Duodenal mucosa (tissue), 2 donors: ENCODE measurements at regions not wholly inside any gene's neighbourhood (a gene's known extent, or its start where the extent isn't known, plus 50 kb on each side); places are given as distances from the start of the nearest gene placed in this dataset.

ENCODE experiments used
- H3K27ac ChIP-seq: one replicate; pipeline ENCODE4 v1.7.0; 2013; ENCODE audit warnings: low read depth, low read length
- H3K27me3 ChIP-seq, 2 donors: one replicate each; pipeline ENCODE4 v1.7.0; 2013; ENCODE audit warnings: low read length in 2 of 2, control low read depth in 1 of 2; ENCODE audit not compliant: insufficient read depth in 2 of 2, control insufficient read depth in 1 of 2
- H3K36me3 ChIP-seq, 2 donors: one replicate each; pipeline ENCODE4 v1.7.0; 2013; ENCODE audit warnings: low read length in 2 of 2, control low read depth in 1 of 2; ENCODE audit not compliant: insufficient read depth in 2 of 2, control insufficient read depth in 1 of 2
- H3K4me1 ChIP-seq, 2 donors: one replicate each; pipeline ENCODE4 v1.7.0; 2013; ENCODE audit warnings: low read length in 2 of 2, control low read depth in 1 of 2; ENCODE audit not compliant: insufficient read depth in 2 of 2, control insufficient read depth in 1 of 2
- H3K4me3 ChIP-seq, 2 donors: one replicate each; pipeline ENCODE4 v1.7.0; 2013; ENCODE audit warnings: low read length in 2 of 2, low read depth in 1 of 2
- H3K9ac ChIP-seq, 2 donors: one replicate each; pipeline ENCODE4 v1.7.0; 2013; ENCODE audit warnings: low read length in 2 of 2, low read depth in 1 of 2
- H3K9me3 ChIP-seq, 2 donors: one replicate each; pipeline ENCODE4 v1.7.0; 2013; ENCODE audit warnings: low read length in 2 of 2, control low read depth in 1 of 2; ENCODE audit not compliant: control insufficient read depth in 1 of 2

- Histone ChIP-seq H3K27ac (no peak overlapping the region), H3K27me3 (peaks cover 0 to 2% of the 10 kb centered on the region in 2 donors), H3K36me3 (no peaks in the 10 kb centered on the region)
Measured at GRCh38 chr2:7278984-7279383, 361.8 kb downstream of the RNF144A start.

GRCh38 chr2:7279421-7279949 lies 362.3 kb downstream of the RNF144A start:
- H3K4me1 ChIP-seq = no peaks in the 10 kb centered on the region
- H3K36me3 ChIP-seq = no peaks in the 10 kb centered on the region
- H3K9me3 ChIP-seq = no peaks in the 10 kb centered on the region
- no peak overlapping the region for H3K4me3 ChIP-seq
- no peak overlapping the region for H3K27ac ChIP-seq
- H3K27me3 ChIP-seq = peaks cover 0 to 3% of the 10 kb centered on the region in 2 donors
- no peak overlapping the region for H3K9ac ChIP-seq

More at GRCh38 chr2:7278984-7279383, 361.8 kb downstream of the RNF144A start:
- no peaks in the 10 kb centered on the region for H3K9me3 ChIP-seq
- no peak overlapping the region for H3K4me3 ChIP-seq
- H3K4me1 ChIP-seq = no peaks in the 10 kb centered on the region
- no peak overlapping the region for H3K9ac ChIP-seq

GRCh38 chr2:7280790-7281189 lies 363.6 kb downstream of the RNF144A start:
- H3K27ac ChIP-seq = no peak overlapping the region

GRCh38 chr2:7281231-7282201 lies 364.3 kb downstream of the RNF144A start:
- no peaks in the 10 kb centered on the region for H3K36me3 ChIP-seq
- no peaks in the 10 kb centered on the region for H3K4me1 ChIP-seq
- H3K27ac ChIP-seq = no peak overlapping the region
- H3K9me3 ChIP-seq = no peaks in the 10 kb centered on the region
- no peak overlapping the region for H3K9ac ChIP-seq
- peaks cover 0 to 3% of the 10 kb centered on the region in 2 donors for H3K27me3 ChIP-seq
- no peak overlapping the region for H3K4me3 ChIP-seq

More at GRCh38 chr2:7280790-7281189, 363.6 kb downstream of the RNF144A start:
- no peak overlapping the region for H3K4me3 ChIP-seq
- no peaks in the 10 kb centered on the region for H3K9me3 ChIP-seq
- no peaks in the 10 kb centered on the region for H3K4me1 ChIP-seq
- H3K27me3 ChIP-seq = peaks cover 0 to 3% of the 10 kb centered on the region in 2 donors
- H3K36me3 ChIP-seq = no peaks in the 10 kb centered on the region
- H3K9ac ChIP-seq = no peak overlapping the region

- Histone ChIP-seq H3K27ac (no peak overlapping the region), H3K9me3 (no peaks in the 10 kb centered on the region), H3K27me3 (peaks cover 0 to 3% of the 10 kb centered on the region in 2 donors), H3K4me1 (no peaks in the 10 kb centered on the region), H3K4me3 (no peak overlapping the region), H3K9ac (no peak overlapping the region), H3K36me3 (no peaks in the 10 kb centered on the region)
Measured at GRCh38 chr2:7286120-7286519, 368.9 kb downstream of the RNF144A start.

GRCh38 chr2:7288484-7288883 lies 371.3 kb downstream of the RNF144A start:
- Histone ChIP-seq H3K4me1 (no peaks in the 10 kb centered on the region), H3K27ac (no peak overlapping the region)

GRCh38 chr2:7289697-7290096 lies 372.5 kb downstream of the RNF144A start:
- no peak overlapping the region for H3K9ac ChIP-seq
- no peaks in the 10 kb centered on the region for H3K27me3 ChIP-seq
- H3K4me3 ChIP-seq = no peak overlapping the region
- H3K36me3 ChIP-seq = no peaks in the 10 kb centered on the region
- H3K27ac ChIP-seq = no peak overlapping the region
- no peaks in the 10 kb centered on the region for H3K9me3 ChIP-seq
- no peaks in the 10 kb centered on the region for H3K4me1 ChIP-seq

More at GRCh38 chr2:7288484-7288883, 371.3 kb downstream of the RNF144A start:
- Histone ChIP-seq H3K9ac (no peak overlapping the region), H3K4me3 (no peak overlapping the region), H3K36me3 (no peaks in the 10 kb centered on the region), H3K9me3 (no peaks in the 10 kb centered on the region), H3K27me3 (peaks cover 0 to 3% of the 10 kb centered on the region in 2 donors)

GRCh38 chr2:7292154-7292691 lies 375.0 kb downstream of the RNF144A start:
- H3K9me3 ChIP-seq = no peaks in the 10 kb centered on the region
- no peaks in the 10 kb centered on the region for H3K36me3 ChIP-seq
- H3K27ac ChIP-seq = no peak overlapping the region
- no peaks in the 10 kb centered on the region for H3K27me3 ChIP-seq
- no peaks in the 10 kb centered on the region for H3K4me1 ChIP-seq
- H3K9ac ChIP-seq = no peak overlapping the region
- H3K4me3 ChIP-seq = no peak overlapping the region

GRCh38 chr2:7309582-7309981 lies 392.4 kb downstream of the RNF144A start:
- H3K4me3 ChIP-seq = no peak overlapping the region

GRCh38 chr2:7324706-7325105 lies 407.5 kb downstream of the RNF144A start:
- H3K4me3 ChIP-seq = no peak overlapping the region
- H3K27ac ChIP-seq = no peak overlapping the region
- H3K9me3 ChIP-seq = no peaks in the 10 kb centered on the region
- H3K36me3 ChIP-seq = no peaks in the 10 kb centered on the region
- H3K9ac ChIP-seq = no peak overlapping the region
- no peaks in the 10 kb centered on the region for H3K4me1 ChIP-seq
- no peaks in the 10 kb centered on the region for H3K27me3 ChIP-seq

More at GRCh38 chr2:7309582-7309981, 392.4 kb downstream of the RNF144A start:
- H3K36me3 ChIP-seq = no peaks in the 10 kb centered on the region
- H3K4me1 ChIP-seq = no peaks in the 10 kb centered on the region
- H3K27ac ChIP-seq = no peak overlapping the region
- no peak overlapping the region for H3K9ac ChIP-seq
- no peaks in the 10 kb centered on the region for H3K9me3 ChIP-seq
- no peaks in the 10 kb centered on the region for H3K27me3 ChIP-seq
